GM10248 (cell line): ENCODE measurements at regions not wholly inside any gene's neighbourhood (a gene's known extent, or its start where the extent isn't known, plus 50 kb on each side); places are given as distances from the start of the nearest gene placed in this dataset.

Experiments
- CTCF ChIA-PET: fragments of 300-600 bp; sonication (Branson Sonifier 250); formaldehyde crosslinking; extraction: SDS; loops from one replicate; lab custom pipeline; 2021; ENCODE audit warnings: antibody characterized with exemption; lab: Yijun Ruan, JAX
- POLR2A ChIA-PET: fragments of 350-650 bp; sonication (Branson Sonifier 250); formaldehyde crosslinking; extraction: SDS; loops from one replicate; lab custom pipeline; 2020; ENCODE audit warnings: antibody characterized with exemption; lab: Yijun Ruan, JAX
- DNase-seq: peaks from one replicate; pipeline ENCODE4 v3.0.0; 2012; ENCODE audit errors: extremely low spot score
- CTCF ChIP-seq: IDR thresholded peaks from 2 replicates; pipeline ENCODE4 v1.5.1; 2012; ENCODE audit warnings: mild to moderate bottlenecking, low read depth; ENCODE audit errors: extremely low read depth, missing control alignments, control extremely low read depth

- DNase-seq = no peak
- no peak for TF ChIP-seq CTCF
- CTCF ChIA-PET = interaction anchor here (1.3 to 2.0 kb wide), 2 partner anchors 9 to 12 kb away, joined by 5 to 7 read pairs; no protein-coding TSS in a partner anchor
- POLR2A ChIA-PET = no interaction called here
Measured at GRCh38 chr13:47413526-47413925, 516.7 kb upstream of the HTR2A start.

- ChIA-PET CTCF (interaction anchor here (1.3 to 2.0 kb wide), 2 partner anchors 9 to 12 kb away, joined by 5 to 7 read pairs; no protein-coding TSS in a partner anchor), POLR2A (no interaction called here)
- DNase-seq = no peak
- no peak for TF ChIP-seq CTCF
Measured at GRCh38 chr13:47413112-47413511, 516.3 kb upstream of the HTR2A start.

GRCh38 chr13:47409778-47410177 is 512.9 kb upstream of the HTR2A start:
- no peak for DNase-seq
- ChIA-PET POLR2A (no interaction called here), CTCF (no interaction called here)
- TF ChIP-seq CTCF = no peak

- DNase-seq = no peak
- CTCF ChIA-PET = interaction anchor here (0.9 kb wide), 1 partner anchor 10 kb away, joined by 3 read pairs; no protein-coding TSS in a partner anchor
- POLR2A ChIA-PET = no interaction called here
- no peak for TF ChIP-seq CTCF
Measured at GRCh38 chr13:47408546-47409319, 511.9 kb upstream of the HTR2A start.

GRCh38 chr13:47407808-47408207 is 511.0 kb upstream of the HTR2A start:
- no peak for DNase-seq
- POLR2A ChIA-PET = no interaction called here

GRCh38 chr13:47399599-47399998 is 502.7 kb upstream of the HTR2A start:
- ChIA-PET POLR2A (no interaction called here), CTCF (interaction anchor here (1.5 kb wide), 1 partner anchor 9 kb away, joined by 3 read pairs; no protein-coding TSS in a partner anchor)
- DNase-seq = no peak
- TF ChIP-seq CTCF = no peak

More at GRCh38 chr13:47407808-47408207, 511.0 kb upstream of the HTR2A start:
- CTCF ChIA-PET = interaction anchor here (0.9 kb wide), 1 partner anchor 9 kb away, joined by 3 read pairs; no protein-coding TSS in a partner anchor
- TF ChIP-seq CTCF = no peak
